K562 (cell line): ENCODE measurements at regions not wholly inside any gene's neighbourhood (a gene's known extent, or its start where the extent isn't known, plus 50 kb on each side); places are given as distances from the start of the nearest gene placed in this dataset.

Experiments used
- ATAC-seq: fragments of 200-7000 bp; cut with Tn5 transposase; 3 replicates; pipeline ENCODE4 v1.9.1; 2020; ENCODE audit warnings: moderate library complexity
- BruUV-seq: library from RNA; stranded (reverse); fragments of 400-500 nt; replicated peaks from 2 replicates; lab custom pipeline; 2021; lab: Mats Ljungman, UMichigan
- CTCF ChIA-PET: fragments of 300-600 bp; formaldehyde crosslinking; extraction: SDS; loops from one replicate; lab custom pipeline; 2021; ENCODE audit warnings: low intra/inter-chr PET ratio; lab: Yijun Ruan, JAX
- POLR2A ChIA-PET: fragments of 300-600, 350-650 bp; sonication (Branson Sonifier 250); formaldehyde crosslinking; extraction: SDS; loops from one replicate; lab custom pipeline; 2021; ENCODE audit warnings: antibody characterized with exemption, inconsistent platforms; lab: Yijun Ruan, JAX
- DNase-seq, 4 experiments: peaks; one replicate each; pipeline versions ENCODE4 v3.0.0 to v3.0.0-alpha.2; 2011 to 2018; ENCODE audit warnings: low spot score in 3 of 4, mixed read lengths in 3 of 4; ENCODE audit errors: extremely low read depth in 1 of 4
- FAIRE-seq: peaks from 2 replicates; lab custom pipeline; 2011; peaks lifted over from hg19 to GRCh38; lab: Jason Lieb, UNC
- H2AFZ ChIP-seq: 2 replicates; pipeline ENCODE4 v1.6.0; 2011; ENCODE audit warnings: low read depth, low read length, control low read depth, inconsistent platforms
- H3K27ac ChIP-seq: fragments of 200-600 bp; 3 replicates; pipeline ENCODE4 v1.8.0; 2011; ENCODE audit warnings: low read depth, mild to moderate bottlenecking, control low read depth, inconsistent platforms, low read length, moderate library complexity, mixed read lengths; ENCODE audit errors: extremely low read depth
- H3K27me3 ChIP-seq, 2 experiments: fragments of 300-600 bp in 1 of 2; 2 replicates in 1 of 2; 3 replicates in 1 of 2; pipeline versions ENCODE4 v1.6.0 to v1.8.0; 2011; ENCODE audit warnings: inconsistent platforms in 2 of 2, low read length in 2 of 2, mild to moderate bottlenecking in 1 of 2, mixed read lengths in 1 of 2, moderate library complexity in 1 of 2; ENCODE audit not compliant: control insufficient read depth in 2 of 2, insufficient read depth in 2 of 2
- H3K36me3 ChIP-seq: fragments of 300-600 bp; 3 replicates; pipeline ENCODE4 v1.8.0; 2011; ENCODE audit warnings: mild to moderate bottlenecking, low read length, inconsistent platforms; ENCODE audit not compliant: control insufficient read depth, insufficient read depth
- H3K4me1 ChIP-seq, 2 experiments: fragments of 200-600 bp in 1 of 2; replicated peaks in 1 of 2; 2 replicates in 1 of 2; 3 replicates in 1 of 2; pipeline versions ENCODE4 v1.5.1 to v1.8.0; 2011; ENCODE audit warnings: inconsistent platforms in 2 of 2, low read length in 2 of 2, mild to moderate bottlenecking in 1 of 2, mixed read lengths in 1 of 2, moderate library complexity in 1 of 2; ENCODE audit not compliant: control insufficient read depth in 2 of 2, insufficient read depth in 2 of 2
- H3K4me2 ChIP-seq: 2 replicates; pipeline ENCODE4 v1.6.1; 2011; ENCODE audit warnings: low read length, control low read depth, inconsistent platforms, mixed read lengths; ENCODE audit not compliant: insufficient read depth
- H3K4me3 ChIP-seq: fragments of 200-600 bp; sonication (generic), shearing (Covaris generic); 2 replicates; pipeline ENCODE4 v1.5.1; 2016; ENCODE audit warnings: control low read depth, inconsistent platforms
- H3K79me2 ChIP-seq: fragments of 200-600 bp; 3 replicates; pipeline ENCODE4 v1.8.0; 2011; ENCODE audit warnings: low read length, inconsistent platforms; ENCODE audit not compliant: control insufficient read depth, insufficient read depth
- H3K9ac ChIP-seq, 2 experiments: 2 replicates each; pipeline versions ENCODE4 v1.6.0 to v1.6.1; 2011; ENCODE audit warnings: low read depth in 2 of 2, low read length in 2 of 2, control low read depth in 1 of 2, inconsistent platforms in 1 of 2, mild to moderate bottlenecking in 1 of 2, mixed read lengths in 1 of 2; ENCODE audit not compliant: insufficient read depth in 1 of 2
- H3K9me1 ChIP-seq: one replicate; pipeline ENCODE4 v1.6.0; 2011; ENCODE audit warnings: inconsistent platforms, mild to moderate bottlenecking, low read length, moderate library complexity; ENCODE audit not compliant: control insufficient read depth, insufficient read depth
- H3K9me3 ChIP-seq: replicated peaks from 2 replicates; pipeline ENCODE4 v1.5.1; 2011; ENCODE audit warnings: low read depth, low read length, inconsistent platforms; ENCODE audit not compliant: control insufficient read depth, insufficient read depth
- H4K20me1 ChIP-seq: replicated peaks from 2 replicates; pipeline ENCODE4 v1.6.1; 2011; ENCODE audit warnings: low read length, inconsistent platforms, mixed read lengths; ENCODE audit not compliant: control insufficient read depth, insufficient read depth
- HDGF ChIP-seq: fragments of 450-650 bp; IDR thresholded peaks from 2 replicates; pipeline ENCODE4 v1.6.1; 2016
- KAT7 ChIP-seq: sonication (generic); formaldehyde crosslinking; IDR thresholded peaks from 2 replicates; pipeline ENCODE4 v1.8.0; 2022; ENCODE audit warnings: missing genetic modification reagents, mild to moderate bottlenecking, borderline replicate concordance
- KDM1A ChIP-seq, 2 experiments: fragments of 450-650 bp; IDR thresholded peaks; 2 replicates each; pipeline ENCODE4 v1.6.1; 2016; ENCODE audit warnings: mild to moderate bottlenecking in 2 of 2
- MXI1 ChIP-seq: IDR thresholded peaks from 2 replicates; pipeline ENCODE4 v1.6.1; 2011; ENCODE audit warnings: low read depth, mild to moderate bottlenecking, improper control_type of control experiment, low read length
- NBN ChIP-seq: fragments of 450-650 bp; IDR thresholded peaks from 2 replicates; pipeline ENCODE4 v1.6.1; 2016; ENCODE audit warnings: low read depth, mild to moderate bottlenecking
- NR1H2 ChIP-seq: sonication (generic); formaldehyde crosslinking; IDR thresholded peaks from 2 replicates; pipeline ENCODE4 v1.4.0; 2020; ENCODE audit warnings: mild to moderate bottlenecking, missing genetic modification reagents
- TAF15 ChIP-seq: fragments of 200-400 bp; formaldehyde crosslinking; IDR thresholded peaks from 2 replicates; pipeline ENCODE4 v1.6.1; 2017; ENCODE audit warnings: mild to moderate bottlenecking, low read depth, low read length, moderate library complexity
- ZNF717 ChIP-seq: fragments of 250-450 bp; sonication (Bioruptor Pico); IDR thresholded peaks from 2 replicates; pipeline ENCODE4 v1.5.0; 2021
- ZZZ3 ChIP-seq: fragments of 450-650 bp; IDR thresholded peaks from 2 replicates; pipeline ENCODE4 v1.6.1; 2016; ENCODE audit warnings: antibody characterized with exemption, mild to moderate bottlenecking, moderate library complexity
- WGBS: fragments of 100-300 bp; shearing (Covaris generic); methylation state at CpG from one replicate; pipeline ENCODE4 v1.1.6; 2016; ENCODE audit warnings: low coverage, mixed read lengths; ENCODE audit not compliant: insufficient coverage; ENCODE audit errors: missing lambda C conversion rate; 5-methylcytosine and 5-hydroxymethylcytosine counted together
- in situ Hi-C: fragments of 300-500 bp; cut with MboI; formaldehyde crosslinking; loops from 4 replicates; pipeline ENCODE4 v1.15.0; 2018; ENCODE audit warnings: inconsistent platforms, mixed read lengths
- intact Hi-C: fragments of 100-400 bp; cut with micrococcal nuclease; formaldehyde crosslinking; loops from 2 replicates; pipeline ENCODE4 v1.14.2; 2022
- TF ChIP-seq, protein P1 (sequence below): fragments of 250-450 bp; sonication (Bioruptor Pico); IDR thresholded peaks from 2 replicates; pipeline ENCODE4 v1.4.0; 2020
- TF ChIP-seq, protein P2 (sequence below): fragments of 250-450 bp; sonication (Bioruptor Pico); IDR thresholded peaks from 2 replicates; pipeline ENCODE4 v1.5.0; 2020; ENCODE audit warnings: mild to moderate bottlenecking
- TF ChIP-seq, protein P3 (sequence below), 2 experiments: fragments of 450-650 bp in 1 of 2; sonication (generic) in 1 of 2; formaldehyde crosslinking in 1 of 2; IDR thresholded peaks in 1 of 2; conservative IDR thresholded peaks in 1 of 2; 2 replicates each; pipeline versions ENCODE4 v1.6.1 to v1.8.1; 2016 to 2023; ENCODE audit warnings: mild to moderate bottlenecking in 2 of 2, moderate library complexity in 2 of 2, inconsistent platforms in 1 of 2, missing genetic modification reagents in 1 of 2

DNA sequence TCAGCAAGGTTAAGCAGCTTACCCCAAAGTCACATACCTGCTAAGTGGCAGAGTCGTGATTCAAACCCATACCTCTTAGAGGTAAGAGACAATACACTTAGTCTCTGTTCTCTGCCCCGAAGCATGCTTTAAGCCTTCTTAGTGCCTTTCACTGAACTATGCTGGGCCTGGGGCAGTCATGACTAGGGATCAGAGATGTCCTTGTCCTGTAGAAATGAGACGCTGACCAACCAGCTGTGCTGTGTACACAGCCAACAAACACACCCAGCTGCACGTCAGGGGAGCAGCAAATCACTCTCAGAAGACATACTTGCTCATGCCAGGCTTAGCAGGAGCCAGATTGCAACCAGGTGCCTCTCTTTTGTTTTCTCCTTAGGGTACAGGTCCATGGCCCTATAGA lies 255.7 kb downstream of the BUD13 start (continued):
- TF ChIP-seq NR1H2 = no peak
- no peak for TF ChIP-seq NBN
- TF ChIP-seq ZZZ3 = no peak
- no peak for TF ChIP-seq KDM1A (IDR thresholded peaks at IDR 0.05)
- TF ChIP-seq TAF15 = no peak
- no peak for TF ChIP-seq HDGF
- TF ChIP-seq, all 486 proteins: peak for 0

DNA sequence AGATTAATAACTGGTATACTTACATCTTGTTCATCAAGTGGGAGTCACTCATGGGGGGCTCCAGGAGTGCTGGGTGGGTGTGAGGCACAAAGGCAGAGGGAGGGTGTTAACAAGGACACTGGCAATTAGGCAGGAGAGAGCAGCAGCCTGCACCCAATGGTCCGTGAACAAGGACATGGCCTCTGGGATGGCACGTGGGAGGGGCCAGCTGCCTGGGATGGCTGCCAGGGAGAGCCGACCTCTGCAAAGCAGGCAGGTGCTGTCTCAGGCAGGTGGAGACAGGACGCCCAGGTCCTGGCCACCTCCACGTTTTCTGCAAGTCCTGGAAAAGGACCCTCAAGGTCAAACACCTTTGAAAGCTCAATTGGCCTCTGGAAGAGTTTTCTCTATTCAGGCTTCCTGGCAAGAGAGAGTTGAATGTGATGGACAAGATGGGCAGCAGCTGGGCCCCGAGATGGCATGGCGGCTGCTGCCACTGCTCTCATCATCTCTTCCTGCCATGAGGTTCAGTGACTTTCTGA lies 257.1 kb downstream of the BUD13 start:
- H3K27ac ChIP-seq = no peak overlapping the region
- no peak overlapping the region for H3K4me3 ChIP-seq
- no peaks in the 10 kb centered on the region for H3K9me3 ChIP-seq
- no peak overlapping the region for H3K9ac ChIP-seq
- 2% methylated on average over 7 of the region's 7 CpGs for WGBS
- H3K79me2 ChIP-seq = no peaks in the 10 kb centered on the region
- ATAC-seq (no peak), FAIRE-seq (no peak), DNase-seq (no peak)
- BruUV-seq = no TSS peak
- H3K4me1 ChIP-seq = no peaks in the 10 kb centered on the region
- CTCF ChIA-PET = no interaction called here
- in situ Hi-C loops = loop anchor here (10.0 to 25.0 kb wide), 2 partner anchors 179 to 722 kb away; partner anchors contain the start of genes PCSK7 and RNF214
- POLR2A ChIA-PET = no interaction called here
- TF ChIP-seq, protein P1, sequence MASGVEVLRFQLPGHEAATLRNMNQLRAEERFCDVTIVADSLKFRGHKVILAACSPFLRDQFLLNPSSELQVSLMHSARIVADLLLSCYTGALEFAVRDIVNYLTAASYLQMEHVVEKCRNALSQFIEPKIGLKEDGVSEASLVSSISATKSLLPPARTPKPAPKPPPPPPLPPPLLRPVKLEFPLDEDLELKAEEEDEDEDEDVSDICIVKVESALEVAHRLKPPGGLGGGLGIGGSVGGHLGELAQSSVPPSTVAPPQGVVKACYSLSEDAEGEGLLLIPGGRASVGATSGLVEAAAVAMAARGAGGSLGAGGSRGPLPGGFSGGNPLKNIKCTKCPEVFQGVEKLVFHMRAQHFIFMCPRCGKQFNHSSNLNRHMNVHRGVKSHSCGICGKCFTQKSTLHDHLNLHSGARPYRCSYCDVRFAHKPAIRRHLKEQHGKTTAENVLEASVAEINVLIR = no peak
- TF ChIP-seq ZNF717 (CRISPR knock-in tag) (no peak), MXI1 (no peak), KAT7 (CRISPR knock-in tag) (no peak)
- TF ChIP-seq, protein P2, sequence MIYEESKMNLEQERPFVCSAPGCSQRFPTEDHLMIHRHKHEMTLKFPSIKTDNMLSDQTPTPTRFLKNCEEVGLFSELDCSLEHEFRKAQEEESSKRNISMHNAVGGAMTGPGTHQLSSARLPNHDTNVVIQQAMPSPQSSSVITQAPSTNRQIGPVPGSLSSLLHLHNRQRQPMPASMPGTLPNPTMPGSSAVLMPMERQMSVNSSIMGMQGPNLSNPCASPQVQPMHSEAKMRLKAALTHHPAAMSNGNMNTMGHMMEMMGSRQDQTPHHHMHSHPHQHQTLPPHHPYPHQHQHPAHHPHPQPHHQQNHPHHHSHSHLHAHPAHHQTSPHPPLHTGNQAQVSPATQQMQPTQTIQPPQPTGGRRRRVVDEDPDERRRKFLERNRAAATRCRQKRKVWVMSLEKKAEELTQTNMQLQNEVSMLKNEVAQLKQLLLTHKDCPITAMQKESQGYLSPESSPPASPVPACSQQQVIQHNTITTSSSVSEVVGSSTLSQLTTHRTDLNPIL (CRISPR knock-in tag) = no peak
- TF ChIP-seq, protein P3, sequence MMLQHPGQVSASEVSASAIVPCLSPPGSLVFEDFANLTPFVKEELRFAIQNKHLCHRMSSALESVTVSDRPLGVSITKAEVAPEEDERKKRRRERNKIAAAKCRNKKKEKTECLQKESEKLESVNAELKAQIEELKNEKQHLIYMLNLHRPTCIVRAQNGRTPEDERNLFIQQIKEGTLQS (IDR thresholded peaks at IDR 0.05) = no peak
- TF ChIP-seq, protein P3 (CRISPR knock-in tag; conservative IDR thresholded peaks at IDR 0.05) = no peak
- TF ChIP-seq, all 486 proteins: peak for 0
- Histone ChIP-seq H3K27me3 (peaks cover 0 to 9% of the 10 kb centered on the region in 2 experiments; a peak in 3 of 5 replicates), H3K9me1 (no peaks in the 10 kb centered on the region), H4K20me1 (0 out of 2 replicates have a peak, but pooled peaks cover 5% of the 10 kb centered on the region), H3K4me2 (no peak overlapping the region), H2AFZ (no peak overlapping the region), H3K36me3 (no peaks in the 10 kb centered on the region)
- intact Hi-C loops = no loop called here
